Stimulated activated CD4-positive, alpha-beta T cell treated with anti-CD3 and anti-CD28 coated beads, Interleukin-1b, Interleukin-23, amount 100 ng/mL, for 4 hours (primary cell): ENCODE measurements at regions not wholly inside any gene's neighbourhood (a gene's known extent, or its start where the extent isn't known, plus 50 kb on each side); places are given as distances from the start of the nearest gene placed in this dataset.

Experiments
- DNase-seq, 2 donors: peaks; one replicate each; pipeline ENCODE4 v3.0.0-alpha.2; 2020; ENCODE audit warnings: low read depth in 2 of 2

- DNase-seq, result no peak
Observed at GRCh38 chr3:95351158-95351557, 1288.3 kb downstream of the NSUN3 start.

DNA sequence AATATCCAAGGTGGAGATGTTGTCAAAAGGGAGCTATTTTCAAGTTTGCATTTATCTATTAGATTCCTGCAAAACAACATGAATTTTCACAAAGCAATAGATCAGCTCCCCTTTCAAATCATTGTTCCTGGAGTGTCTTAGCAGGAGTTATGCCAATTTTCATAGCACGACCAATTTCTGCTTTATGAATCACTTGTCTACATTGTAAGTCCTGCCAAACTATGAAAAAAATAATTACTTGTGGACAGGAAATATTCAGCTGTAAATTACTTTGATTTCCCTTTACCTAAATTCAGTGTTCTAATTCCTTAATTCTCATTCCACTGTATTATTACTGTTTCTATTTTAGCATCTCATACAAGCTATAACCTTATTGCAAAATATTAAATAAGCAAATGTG lies 1289.6 kb downstream of the NSUN3 start:
- no peak for DNase-seq

- no peak for DNase-seq
Observed at GRCh38 chr3:95354489-95354888, 1291.6 kb downstream of the NSUN3 start.

GRCh38 chr3:95356764-95357501 lies 1294.1 kb downstream of the NSUN3 start:
- DNase-seq, result no peak

GRCh38 chr3:95387242-95388021 lies 1324.6 kb downstream of the NSUN3 start:
- no peak for DNase-seq

GRCh38 chr3:95389725-95390313 lies 1327.0 kb downstream of the NSUN3 start:
- DNase-seq, result no peak

GRCh38 chr3:95394286-95394685 lies 1331.4 kb downstream of the NSUN3 start:
- DNase-seq, result no peak

GRCh38 chr3:95399585-95399984 lies 1336.7 kb downstream of the NSUN3 start:
- no peak for DNase-seq

GRCh38 chr3:95401693-95402092 lies 1338.8 kb downstream of the NSUN3 start:
- no peak for DNase-seq

GRCh38 chr3:95407709-95408463 lies 1345.0 kb downstream of the NSUN3 start:
- no peak for DNase-seq

GRCh38 chr3:95408464-95408862 lies 1345.6 kb downstream of the NSUN3 start:
- DNase-seq, result no peak

- no peak for DNase-seq
Observed at GRCh38 chr3:95418251-95418650, 1355.4 kb downstream of the NSUN3 start.

GRCh38 chr3:95424279-95424678 lies 1361.4 kb downstream of the NSUN3 start:
- no peak for DNase-seq

DNA sequence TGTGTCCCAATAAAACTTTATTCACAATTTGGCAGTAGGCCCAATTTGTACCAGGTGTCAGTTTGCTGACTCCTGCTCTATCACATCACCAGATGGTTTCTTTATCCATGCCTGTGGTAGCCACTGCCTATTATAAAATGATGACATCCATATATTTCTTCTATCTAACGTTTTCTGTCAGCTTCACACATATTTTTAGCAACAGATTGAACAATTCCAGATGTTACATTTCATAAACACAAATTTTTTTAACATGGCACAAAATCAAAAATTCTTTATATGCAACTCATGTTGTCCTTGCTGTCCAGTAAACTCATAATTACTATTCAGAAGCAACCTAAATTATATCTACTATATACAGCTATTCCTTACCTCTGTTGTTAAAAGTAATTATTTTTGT lies 1371.6 kb downstream of the NSUN3 start:
- DNase-seq, result no peak

GRCh38 chr3:95437409-95437808 lies 1374.5 kb downstream of the NSUN3 start:
- no peak for DNase-seq

- no peak for DNase-seq
Observed at GRCh38 chr3:95438274-95438673, 1375.4 kb downstream of the NSUN3 start.

DNA sequence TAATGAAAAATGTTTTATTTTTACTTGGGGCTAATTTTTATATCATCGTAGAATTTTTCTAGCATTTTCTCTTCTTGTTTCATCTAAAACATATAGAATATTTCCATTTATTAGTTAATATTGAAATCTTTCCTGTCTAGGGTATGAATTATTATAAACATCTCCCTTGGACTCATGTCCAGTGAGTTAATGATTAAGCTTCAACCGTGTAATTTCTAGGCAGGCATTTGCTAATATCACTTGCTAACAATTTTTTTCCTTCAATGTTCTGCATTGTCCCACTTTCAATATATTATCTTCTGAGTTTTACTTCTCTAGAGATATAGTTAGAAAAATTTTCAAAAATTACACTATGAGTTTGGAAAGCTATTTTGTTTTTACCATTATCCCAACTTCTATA lies 1371.6 kb upstream of the EPHA6 start:
- no peak for DNase-seq

DNA sequence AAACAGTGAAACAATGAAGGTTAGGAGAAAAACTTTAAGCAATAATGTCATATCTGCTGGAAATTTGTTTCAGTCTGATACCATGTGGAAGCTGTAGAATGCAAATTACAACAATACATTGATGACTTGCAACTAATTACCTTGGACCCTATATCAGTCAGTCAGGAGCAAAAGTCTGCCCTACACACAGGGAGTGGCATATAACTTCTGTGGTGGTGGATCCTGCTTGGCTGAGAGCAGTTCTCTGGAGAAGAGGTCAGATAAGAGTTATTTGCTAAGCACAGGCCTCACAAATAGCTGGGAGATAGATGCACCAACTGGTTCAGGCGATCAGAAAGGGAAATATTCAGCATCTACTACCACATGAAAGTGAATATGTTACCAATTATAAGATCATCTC lies 1364.6 kb upstream of the EPHA6 start:
- no peak for DNase-seq

DNA sequence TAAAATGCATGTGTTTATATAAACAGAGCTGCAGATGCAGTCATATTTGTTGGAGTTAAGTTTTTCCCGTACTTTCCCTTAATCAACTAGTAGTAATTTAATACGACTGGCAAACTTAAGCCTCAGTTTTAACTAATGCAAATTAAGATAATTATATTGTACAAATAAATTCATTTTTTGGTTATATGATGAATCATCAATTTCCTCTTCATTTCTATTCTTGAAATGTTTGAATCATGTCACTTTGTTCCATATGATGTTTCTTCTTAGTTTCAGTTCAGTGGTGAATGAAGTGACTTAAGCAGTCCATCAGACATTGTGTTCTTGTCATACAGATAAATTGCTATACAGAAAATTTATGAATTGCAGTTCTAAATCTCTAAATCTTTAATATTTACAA lies 1361.2 kb upstream of the EPHA6 start:
- no peak for DNase-seq

DNA sequence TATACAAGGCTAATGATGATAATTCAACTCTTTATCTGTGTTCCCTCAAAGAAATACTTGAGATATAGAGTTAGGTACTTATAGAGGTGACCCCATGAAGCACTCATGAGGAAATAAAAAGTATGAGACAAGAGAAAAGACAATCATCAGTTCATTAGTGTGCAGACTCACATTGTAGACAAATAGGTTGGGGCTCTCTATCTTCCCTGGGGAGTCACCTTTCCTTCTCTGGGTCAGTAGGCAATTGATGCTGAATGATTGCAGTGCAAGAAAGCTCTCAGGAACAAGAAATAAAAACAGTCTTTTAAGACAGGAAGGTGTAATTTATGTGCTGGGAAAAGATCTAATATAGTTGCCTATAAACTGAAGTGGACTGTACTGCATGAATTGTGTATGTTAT lies 1357.6 kb upstream of the EPHA6 start:
- no peak for DNase-seq

DNA sequence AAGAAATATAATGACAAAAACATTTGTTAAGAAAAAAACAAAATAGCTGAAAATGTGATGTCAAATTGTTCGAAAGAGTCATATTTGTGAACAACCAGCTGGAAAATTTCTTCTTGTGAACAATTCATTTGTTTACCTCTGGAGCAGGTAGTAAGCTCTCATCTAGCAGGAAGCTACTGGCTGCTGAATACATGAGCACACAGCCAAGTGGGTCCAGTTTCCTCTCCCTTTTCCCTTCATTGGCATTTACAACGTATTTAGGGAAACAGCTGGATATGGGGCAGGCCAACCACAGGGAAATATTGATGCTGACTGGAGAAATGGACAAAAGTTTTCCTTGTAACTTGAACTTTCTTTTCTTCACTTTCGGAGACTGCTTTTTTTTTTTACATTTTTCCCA lies 1354.7 kb upstream of the EPHA6 start:
- no peak for DNase-seq

- DNase-seq, result no peak
Observed at GRCh38 chr3:95460274-95460673, 1354.1 kb upstream of the EPHA6 start.
